Stromal cell of bone marrow (primary cell): ENCODE measurements at regions not wholly inside any gene's neighbourhood (a gene's known extent, or its start where the extent isn't known, plus 50 kb on each side); places are given as distances from the start of the nearest gene placed in this dataset.
"Not testable (repeated sequence)": the region's sequence is repeated elsewhere in the genome, so short reads cannot be mapped to it uniquely, and the experiment has no call there.

Source experiments
- DNase-seq: peaks from one replicate; pipeline ENCODE4 v3.0.0-alpha.2; 2012; ENCODE audit warnings: low read depth

DNA sequence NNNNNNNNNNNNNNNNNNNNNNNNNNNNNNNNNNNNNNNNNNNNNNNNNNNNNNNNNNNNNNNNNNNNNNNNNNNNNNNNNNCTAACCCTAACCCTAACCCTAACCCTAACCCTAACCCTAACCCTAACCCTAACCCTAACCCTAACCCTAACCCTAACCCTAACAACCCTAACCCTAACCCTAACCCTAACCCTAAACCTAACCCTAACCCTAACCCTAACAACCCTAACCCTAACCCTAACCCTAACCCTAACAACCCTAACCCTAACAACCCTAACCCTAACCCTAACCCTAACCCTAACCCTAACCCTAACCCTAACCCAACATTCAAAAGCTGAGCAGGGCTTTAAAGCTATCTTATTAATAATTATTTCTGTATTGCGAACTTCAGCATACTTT lies 182.5 kb upstream of the FAM20C start:
- not testable (repeated sequence) for DNase-seq

DNA sequence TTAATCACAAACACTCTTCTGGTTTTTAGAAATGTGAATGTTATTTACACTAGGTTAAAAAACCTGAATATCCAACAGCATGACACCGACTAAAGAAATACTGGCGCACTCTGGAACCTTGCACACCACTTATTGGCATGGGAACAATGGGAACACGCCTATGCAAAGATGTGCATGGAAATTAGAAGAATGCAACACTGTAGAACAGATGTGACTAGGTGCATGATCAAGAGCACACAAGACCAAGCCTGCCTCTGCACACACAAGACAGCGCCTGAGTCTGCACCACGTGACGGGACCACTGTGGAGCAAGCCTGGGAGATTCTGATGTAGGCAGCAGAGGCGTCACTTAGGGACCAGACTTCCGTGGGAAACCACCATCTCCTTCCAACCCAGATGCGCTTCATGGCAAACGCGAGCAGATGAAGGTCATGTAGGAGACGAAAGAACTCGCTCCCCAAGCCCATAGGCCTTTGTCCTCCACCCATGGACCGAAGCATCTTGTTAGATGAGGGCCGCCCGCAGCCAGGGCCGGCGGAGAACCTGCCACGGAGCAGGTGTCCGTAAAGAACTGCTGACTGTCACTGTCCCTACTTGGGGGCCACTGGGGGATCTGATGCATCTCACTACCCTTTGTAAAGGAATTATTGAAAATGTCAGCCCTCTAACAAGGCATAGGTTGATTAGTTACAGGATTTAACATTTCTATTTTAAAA lies 159.6 kb upstream of the FAM20C start:
- not testable (repeated sequence) for DNase-seq

DNA sequence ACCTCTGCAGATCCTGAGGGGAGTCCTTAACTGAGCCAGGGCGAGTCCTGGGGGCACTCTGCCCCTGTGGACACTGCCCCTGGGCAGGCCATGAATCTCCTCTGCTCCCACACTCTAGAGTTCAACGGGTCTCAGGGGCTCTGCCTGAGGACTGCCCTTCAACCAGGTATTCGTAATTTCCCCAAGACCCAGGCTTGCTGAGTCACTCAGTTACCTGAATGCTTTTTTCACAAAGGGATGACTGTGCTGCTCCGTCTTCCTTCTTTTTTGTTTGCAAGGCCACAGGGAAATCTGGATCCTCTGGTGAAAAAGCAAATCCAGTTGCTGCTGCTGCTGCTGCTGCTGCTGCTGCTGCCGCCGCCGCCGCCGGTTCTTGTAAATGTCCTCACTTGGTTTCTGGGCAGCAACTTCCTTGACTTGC lies 157.2 kb upstream of the FAM20C start:
- not testable (repeated sequence) for DNase-seq

DNA sequence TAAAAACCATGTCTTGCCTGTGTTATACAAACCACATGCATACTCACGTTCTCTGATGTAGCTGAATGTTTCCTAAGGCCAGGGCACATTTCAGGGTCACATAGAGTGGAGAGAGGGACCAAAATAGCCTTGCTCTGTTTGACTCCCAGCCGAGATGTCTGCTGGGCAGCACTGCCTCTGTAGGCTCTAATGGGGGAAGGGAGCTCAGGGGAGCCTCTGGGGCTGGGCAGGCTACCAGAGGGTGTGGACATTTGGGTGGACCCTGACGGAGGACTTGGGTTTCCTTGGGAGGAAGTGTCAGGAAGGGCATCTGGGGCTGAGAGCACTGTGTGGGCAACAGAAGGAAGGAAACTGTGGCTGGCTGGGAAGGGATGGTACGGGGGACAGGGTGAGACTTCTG lies 155.8 kb upstream of the FAM20C start:
- not testable (repeated sequence) for DNase-seq

DNA sequence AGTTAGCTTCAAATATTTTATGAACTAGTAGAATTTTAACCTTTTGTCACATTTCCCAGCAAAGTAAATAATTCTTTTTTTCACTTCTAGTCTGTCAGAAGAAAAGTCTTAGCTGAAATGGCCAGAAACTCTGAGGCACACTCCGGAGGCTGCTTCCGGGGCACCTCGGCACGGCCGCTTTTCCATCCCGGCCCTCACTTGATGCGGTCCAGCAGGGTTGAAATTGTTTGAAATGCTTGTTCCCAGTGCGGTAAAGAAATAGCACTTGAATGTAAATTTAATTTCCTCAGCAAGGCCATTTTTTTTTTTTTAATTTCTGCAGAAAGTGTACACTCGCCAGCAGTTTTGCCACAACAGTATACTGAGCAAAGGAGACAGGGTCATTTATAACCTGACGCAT lies 154.7 kb upstream of the FAM20C start:
- DNase-seq, result not testable (repeated sequence)

DNA sequence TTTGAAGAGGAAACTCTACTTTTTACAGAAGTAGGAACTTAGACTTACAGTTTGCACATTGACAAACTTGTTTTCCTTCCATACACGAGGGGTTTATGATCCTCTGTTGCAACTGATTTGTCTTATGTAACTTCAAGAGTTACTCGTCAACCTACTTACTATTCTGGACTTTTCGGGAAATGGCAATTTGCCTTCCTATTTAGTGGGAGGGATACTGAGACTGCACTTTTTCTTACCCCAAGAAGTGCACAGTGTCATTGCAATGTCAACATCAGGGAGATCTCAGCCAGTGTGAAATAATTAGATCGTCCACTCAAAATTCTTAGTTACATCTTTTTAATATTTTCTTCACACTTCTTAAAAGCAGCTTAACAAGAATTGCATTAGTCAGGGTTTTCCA lies 153.9 kb upstream of the FAM20C start:
- DNase-seq, result not testable (repeated sequence)

DNA sequence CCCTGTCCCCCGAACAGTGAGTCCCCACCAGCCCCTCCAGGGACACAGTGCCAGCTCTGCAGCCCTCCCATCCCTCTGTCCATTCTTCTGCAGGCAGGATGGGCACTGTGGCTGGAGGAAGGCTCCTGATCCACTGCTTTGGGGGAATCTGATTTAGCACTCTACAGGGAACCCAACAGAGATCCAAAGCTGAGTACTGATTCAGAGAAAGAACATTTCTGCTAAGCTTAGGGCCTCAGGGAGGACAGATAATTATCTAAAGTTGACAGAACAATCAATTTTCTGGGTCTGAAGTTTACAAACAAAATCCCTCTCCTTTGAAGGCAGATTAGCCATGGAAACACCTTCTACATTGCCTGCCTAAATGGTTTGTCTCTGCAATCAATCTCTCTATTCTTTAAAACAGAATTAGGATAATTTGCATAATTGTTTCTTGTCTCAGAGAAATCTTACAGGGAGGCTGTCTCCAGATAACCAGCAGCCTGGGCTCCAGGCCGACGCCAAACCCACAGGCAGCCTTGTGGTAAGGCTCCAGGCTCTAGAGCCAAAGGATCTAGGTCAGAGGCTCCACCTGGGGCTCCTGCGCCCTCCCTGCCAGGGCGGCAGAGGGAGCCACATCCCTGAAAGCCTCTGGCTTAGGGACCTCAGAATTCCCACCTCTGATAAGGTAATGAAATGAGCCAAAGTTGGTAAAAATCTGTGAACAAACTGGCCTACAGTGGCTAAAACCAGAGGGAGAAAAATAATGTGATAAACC lies 152.2 kb upstream of the FAM20C start:
- not testable (repeated sequence) for DNase-seq

DNA sequence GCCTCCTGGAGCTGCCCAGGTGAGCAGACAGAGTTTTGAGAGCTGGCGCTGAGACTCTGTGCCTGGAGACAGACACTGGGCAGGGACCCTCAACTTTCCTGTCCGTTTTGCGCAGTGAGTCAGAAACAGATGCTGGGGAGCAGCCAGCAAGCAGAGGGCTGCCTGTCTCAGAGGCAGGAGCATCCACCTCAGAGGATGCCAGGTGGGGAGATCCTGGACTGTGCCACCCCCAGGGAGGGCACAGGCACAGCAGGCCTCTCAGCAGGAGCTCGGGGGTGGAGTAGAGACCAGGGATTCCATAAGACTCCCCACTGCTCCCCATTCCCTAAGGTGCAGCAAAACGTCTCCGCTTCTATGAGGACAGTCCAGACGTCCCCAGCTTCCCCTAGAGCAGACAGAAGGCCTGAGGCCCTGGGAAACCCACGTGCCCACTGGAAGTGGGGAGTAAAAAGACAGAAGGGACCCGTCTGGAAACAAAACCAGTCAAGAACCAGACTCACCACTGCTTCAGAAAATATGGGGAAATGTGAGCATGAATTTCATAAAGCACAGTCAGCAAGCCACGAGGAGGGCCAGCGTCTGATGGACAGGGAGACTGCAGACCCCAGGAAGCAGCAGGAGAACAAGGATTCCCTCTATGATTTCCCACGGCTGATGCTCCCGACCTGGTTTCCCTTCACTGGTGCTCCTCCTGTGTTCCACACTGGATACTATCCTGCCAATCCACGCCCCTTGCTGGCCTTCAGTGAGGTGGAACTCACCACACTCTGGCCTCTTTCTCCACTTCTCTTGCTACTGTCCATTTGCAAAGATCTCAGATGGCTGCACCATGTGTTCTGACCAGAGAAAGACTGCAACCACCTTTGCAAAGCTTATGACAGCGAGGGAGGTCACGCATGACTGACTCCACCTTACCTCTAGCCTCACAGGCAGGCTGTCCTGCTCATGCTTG lies 151.3 kb upstream of the FAM20C start:
- no peak for DNase-seq

DNA sequence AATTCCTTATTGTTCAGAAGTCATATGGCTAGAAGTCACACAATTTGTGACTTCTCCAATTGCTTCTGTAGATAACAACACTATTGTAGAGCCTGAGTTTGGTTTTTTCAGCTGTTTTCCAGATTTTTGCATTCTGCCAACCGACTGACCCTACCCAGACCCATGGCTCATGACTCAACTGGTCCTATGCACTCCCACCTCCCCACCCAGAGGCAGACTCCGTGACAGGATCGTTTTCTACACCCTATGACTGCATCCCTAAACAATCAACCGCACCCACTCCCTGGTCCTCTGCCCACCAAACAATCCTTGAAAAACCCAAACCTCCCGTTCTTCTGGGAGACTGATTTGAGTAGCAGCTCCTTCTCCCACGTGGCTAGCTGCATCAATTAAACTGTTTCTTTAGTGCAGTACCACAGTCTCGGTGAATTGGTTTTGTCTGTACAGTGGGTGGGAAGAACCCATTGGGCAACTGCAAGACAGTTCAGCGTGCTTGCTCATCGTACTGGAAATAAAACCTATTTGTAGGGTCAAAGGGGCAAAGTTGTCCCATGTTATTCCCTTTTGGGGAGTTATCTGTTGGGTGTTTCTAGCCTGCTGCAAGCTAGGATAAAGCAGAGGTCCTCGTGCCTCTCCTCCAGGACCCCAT lies 150.3 kb upstream of the FAM20C start:
- peak; percentile 25 for DNase-seq

DNA sequence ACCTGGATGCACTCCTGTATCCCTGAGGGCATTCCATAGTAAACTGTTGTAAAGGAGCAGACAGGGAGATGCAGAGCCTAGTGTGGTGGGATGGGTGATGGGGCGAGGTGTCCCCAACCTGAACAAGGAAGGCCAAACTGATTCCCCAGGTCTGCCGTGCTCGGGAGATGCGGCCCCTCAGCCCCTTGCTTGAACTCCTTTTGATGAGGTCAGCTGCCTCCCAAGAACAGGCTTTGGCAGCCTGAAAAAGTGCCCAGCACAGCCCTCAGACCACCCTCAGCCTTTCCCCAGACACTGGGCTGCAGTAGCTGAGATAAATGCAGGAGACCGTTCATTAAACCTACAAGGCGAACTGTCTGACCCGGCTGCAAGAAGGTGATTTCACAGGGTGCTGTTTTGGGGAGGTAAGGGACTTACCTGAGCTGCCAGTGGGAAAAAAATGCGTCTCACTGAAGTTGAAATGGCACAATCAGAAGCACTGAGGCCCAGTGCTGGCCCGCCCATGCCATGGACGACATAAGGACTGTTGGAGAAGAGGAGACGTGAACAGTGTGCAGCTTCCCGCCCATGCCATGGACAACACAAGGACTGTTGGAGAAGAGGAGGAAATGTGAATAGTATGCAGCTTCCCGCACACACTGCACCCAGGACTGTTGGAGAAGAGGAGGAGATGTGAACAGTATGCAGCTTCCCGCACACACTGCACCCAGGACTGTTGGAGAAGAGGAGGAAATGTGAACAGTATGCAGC lies 148.4 kb upstream of the FAM20C start:
- no peak for DNase-seq

- DNase-seq, result no peak
Measured at GRCh38 chr7:44541-44896, 147.9 kb upstream of the FAM20C start.

GRCh38 chr7:45106-46090 lies 147.0 kb upstream of the FAM20C start:
- no peak for DNase-seq

DNA sequence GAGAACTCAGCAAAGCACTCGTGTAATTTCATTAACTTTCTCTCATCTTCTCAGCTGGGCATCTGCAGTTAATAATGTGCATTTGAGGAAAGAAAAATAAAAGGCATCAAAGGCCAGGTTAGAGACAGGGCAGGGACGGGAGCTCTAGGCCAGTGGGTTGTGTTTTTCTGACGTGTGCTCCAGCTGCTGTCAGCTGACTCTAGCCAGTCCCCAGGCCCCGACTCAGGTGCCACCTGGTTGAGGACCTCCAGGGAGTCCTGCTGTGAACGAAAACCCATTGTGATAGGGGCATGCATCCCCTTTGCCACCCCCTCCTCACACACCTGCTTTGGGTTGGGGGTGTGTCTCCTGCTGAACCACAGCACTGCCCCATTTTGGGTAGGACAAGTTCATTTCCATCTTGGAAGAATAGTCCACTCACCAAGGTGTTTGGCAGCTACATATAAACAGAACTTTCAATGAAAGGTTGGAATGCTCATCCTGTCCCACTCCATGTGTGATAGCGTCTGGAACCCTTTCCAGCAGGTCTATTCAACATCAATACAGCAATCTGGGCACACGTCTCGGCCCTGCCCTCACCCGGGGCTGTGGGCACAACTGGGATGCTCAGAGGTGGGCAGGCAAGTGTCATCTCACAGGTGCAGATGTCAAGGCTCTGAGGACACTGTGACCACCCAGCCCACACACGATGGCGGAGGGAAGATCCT lies 146.1 kb upstream of the FAM20C start:
- DNase-seq, result no peak

GRCh38 chr7:46830-47140 lies 145.6 kb upstream of the FAM20C start:
- DNase-seq, result no peak

GRCh38 chr7:51456-52068 lies 140.8 kb upstream of the FAM20C start:
- DNase-seq, result no peak

GRCh38 chr7:52100-52499 lies 140.3 kb upstream of the FAM20C start:
- DNase-seq, result no peak

DNA sequence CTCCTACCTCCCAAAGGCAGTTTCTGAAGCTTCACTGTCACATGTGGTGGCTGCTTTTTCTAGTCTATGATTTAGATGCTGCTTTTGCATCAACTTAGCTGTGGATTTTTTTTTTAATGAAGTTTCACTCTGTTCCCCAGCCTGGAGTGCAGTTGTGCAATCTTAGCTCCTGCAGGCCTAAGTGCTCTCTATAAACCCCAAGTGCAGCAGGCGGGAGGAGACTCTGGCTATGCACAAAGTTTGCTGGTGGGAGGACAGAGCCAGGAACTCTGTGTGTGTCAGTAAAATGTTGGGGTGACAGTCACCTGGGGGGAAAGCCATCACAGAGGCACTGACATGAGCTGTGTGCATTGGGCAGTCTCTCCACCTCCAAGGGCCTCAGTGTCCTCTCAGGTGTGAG lies 138.8 kb upstream of the FAM20C start:
- DNase-seq, result no peak

DNA sequence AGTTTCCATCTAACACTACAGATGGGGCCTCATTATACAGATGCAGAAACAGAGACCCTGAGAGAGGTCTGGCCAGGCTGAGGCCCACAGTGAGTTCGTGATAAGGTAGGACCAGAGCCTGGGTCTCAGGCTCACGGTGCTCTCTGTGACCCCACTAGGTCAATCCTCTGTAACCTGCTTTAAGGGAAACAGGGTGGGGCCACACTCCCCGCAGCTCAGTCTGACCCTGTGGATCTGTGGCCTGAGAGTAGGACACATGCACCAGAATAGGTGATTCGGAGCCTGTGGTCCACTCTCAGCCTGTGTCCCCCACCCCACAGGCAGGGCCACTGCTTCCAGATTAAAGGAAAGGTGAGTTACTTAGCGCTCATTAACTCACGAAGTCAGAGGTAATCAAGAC lies 137.8 kb upstream of the FAM20C start:
- no peak for DNase-seq

GRCh38 chr7:55690-56248 lies 136.6 kb upstream of the FAM20C start:
- no peak for DNase-seq
